GM19395 (cell line): ENCODE measurements at regions not wholly inside any gene's neighbourhood (a gene's known extent, or its start where the extent isn't known, plus 50 kb on each side); places are given as distances from the start of the nearest gene placed in this dataset.

Experiments used
- ATAC-seq: cut with Tn5 transposase; IDR thresholded peaks from one replicate; pipeline ENCODE4 v1.9.1; 2021; ENCODE audit warnings: mild to moderate bottlenecking, moderate library complexity; ENCODE audit not compliant: unreplicated experiment

DNA sequence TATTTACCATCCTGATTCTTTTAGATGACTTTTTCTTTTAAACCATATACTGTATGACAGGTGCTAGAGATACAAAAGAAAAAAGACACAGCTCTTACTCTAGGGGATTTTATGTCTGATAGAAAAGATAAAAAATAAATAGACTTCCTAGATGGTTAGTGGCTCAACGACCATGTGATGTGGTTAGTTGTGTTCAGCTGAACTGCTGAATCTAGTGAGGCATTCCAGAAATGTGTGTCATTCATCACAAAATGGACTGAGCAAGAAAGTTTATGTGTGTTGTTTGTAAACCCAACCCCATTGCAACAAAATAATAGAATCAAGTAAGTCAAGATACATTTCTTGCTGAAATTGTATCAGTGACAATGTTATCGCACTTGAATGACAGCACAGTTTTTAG, 205.8 kb upstream of the LYPLAL1 start:
- ATAC-seq, result no peak

DNA sequence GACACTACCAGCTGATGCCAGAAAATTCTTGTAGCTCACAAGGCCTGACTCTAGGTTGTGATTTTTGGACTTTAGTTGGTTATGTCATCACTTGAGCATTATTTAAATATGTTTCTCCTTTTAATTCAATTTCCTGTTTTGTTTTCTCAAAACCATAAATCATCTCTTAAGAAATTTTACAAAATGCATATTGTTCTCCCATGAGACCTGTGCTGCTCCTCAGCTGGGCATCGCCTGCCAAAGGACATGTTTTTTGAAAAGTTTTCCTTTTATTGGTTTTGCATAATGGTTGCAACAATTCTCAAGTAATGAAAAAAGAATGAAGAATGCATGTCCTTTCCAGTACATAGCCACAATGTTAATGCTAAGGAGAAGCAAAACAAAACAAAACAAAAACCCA, 204.7 kb upstream of the LYPLAL1 start:
- ATAC-seq, result no peak

GRCh38 chr1:218970397-218970990, 203.2 kb upstream of the LYPLAL1 start:
- ATAC-seq, result no peak

DNA sequence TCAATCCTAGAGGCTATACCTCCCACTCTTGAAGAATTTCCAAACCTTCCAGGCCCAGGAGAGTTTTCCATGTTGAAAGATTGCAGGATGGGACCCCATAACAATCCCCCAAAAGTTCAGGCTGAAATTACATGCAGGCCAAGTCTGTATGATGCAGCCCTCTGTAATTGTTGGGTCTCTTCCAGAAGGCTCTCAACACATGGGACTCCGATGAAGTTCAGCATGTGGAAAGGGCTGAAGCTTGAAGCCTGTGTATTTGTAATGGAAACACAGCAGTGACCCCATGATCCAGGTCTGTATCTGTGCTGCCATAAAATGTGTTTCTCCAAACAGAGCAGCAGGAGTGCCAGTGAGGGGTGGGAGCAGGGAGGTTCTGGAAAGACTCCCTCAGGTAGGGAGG, 202.5 kb upstream of the LYPLAL1 start:
- ATAC-seq, result no peak

DNA sequence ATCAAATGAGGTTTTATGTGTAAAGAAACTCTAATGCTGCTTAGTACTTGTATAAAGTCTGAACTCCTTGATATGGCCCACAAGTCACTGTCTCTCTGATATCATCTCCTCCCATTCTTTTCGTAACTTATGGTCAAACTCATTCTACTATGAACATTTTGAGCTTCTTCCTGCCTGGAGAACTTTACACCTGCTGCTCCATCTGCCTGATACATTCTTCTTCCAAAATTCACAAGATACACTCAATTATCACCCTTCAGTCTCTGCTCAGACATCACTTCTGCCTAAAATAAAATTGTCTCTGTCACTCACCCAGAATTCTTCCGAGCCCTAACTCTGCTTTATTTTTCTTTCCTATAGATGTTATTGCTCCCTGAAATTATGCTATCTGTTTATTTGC, 192.8 kb upstream of the LYPLAL1 start:
- no peak for ATAC-seq

DNA sequence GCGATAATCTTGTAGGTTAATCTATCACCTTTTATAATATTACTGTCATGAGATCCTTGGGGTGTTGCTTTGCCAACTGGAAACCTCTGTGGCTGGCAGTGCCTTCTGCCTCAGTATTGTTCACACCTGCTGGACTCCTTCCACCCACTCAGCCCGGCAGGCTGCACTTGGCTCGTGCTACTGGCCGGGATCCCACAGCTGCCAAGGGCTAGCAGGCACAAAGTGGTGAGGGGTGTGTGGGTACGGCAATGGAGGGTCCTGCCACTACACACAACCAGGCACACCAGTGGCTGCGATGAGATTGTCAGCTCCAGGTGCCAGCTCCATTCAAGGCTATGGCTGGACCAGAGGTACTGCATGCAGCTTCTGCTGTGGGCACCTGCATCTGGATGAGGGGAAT, 191.2 kb upstream of the LYPLAL1 start:
- no peak for ATAC-seq

GRCh38 chr1:218983433-218983832, 190.2 kb upstream of the LYPLAL1 start:
- ATAC-seq, result no peak

GRCh38 chr1:218983848-218984247, 189.8 kb upstream of the LYPLAL1 start:
- ATAC-seq, result no peak

DNA sequence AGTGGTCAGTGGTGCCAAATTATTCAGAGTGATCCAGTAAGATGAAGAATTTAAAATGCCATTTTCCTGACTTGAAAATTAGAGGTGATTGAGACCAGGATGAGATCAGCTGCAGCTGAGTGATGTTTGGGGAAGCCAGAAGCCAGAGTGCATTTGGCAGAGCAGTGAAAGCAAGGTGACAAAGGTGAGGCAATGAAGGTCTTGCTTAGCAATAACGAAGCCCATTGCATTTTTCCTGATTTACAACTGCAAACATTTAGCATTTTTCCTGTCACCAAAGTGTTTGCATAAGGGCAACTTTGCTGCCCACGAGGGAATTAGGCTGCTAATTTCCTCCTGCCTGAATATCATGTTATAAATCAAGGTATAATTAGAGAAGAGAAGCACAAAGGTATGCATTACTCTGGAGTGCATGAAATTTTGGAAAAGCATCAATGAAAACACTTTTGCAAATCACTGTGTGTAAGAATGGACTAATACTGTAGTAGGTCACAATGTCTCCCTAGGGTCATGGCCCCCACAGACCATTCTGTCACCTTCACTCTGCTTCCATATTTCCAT, 188.2 kb upstream of the LYPLAL1 start:
- no peak for ATAC-seq

- ATAC-seq, result no peak
These were observed 186.9 kb upstream of the LYPLAL1 start for GRCh38 chr1:218986816-218987215.

GRCh38 chr1:218990019-218990418, 183.7 kb upstream of the LYPLAL1 start:
- ATAC-seq, result no peak

DNA sequence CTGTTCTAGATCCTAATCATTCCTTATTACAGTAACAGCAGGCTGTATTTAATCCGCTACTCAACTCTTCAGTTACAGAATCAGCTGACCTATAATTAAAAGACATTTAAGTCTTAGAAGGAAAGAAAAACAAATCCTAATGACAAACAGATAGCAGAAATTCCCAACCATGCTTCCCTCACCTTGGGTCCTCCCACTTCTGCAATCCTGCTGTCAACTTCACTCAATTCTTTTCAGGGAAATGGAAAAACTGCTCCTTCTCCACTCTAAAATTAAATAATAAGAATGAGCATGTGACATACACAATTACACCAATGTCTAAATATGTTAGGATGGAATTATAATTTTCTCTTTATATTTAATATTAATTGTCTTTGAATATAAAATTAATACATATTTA, 182.6 kb upstream of the LYPLAL1 start:
- no peak for ATAC-seq

DNA sequence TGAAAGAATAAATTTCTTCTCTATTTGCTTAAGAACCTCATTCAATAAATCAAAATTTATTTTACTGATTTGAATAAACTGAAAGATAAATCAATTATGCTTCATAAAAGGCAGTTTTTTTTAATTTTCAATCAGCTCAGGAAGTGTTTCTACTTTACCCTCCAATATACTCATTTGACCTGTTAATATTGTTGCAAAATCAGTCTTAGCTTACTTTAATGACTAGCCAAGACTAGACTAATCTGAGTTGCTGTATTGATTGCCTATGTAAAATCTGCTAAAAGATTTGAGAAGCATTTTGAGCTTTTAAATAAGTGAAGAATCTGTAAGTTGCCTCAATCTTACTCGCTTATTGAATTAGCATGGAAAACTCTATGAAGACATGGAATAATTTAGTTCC, 179.1 kb upstream of the LYPLAL1 start:
- ATAC-seq, result no peak

- ATAC-seq, result no peak
These were observed 178.5 kb upstream of the LYPLAL1 start for GRCh38 chr1:218995091-218995665.

GRCh38 chr1:218996362-218996761, 177.3 kb upstream of the LYPLAL1 start:
- no peak for ATAC-seq

DNA sequence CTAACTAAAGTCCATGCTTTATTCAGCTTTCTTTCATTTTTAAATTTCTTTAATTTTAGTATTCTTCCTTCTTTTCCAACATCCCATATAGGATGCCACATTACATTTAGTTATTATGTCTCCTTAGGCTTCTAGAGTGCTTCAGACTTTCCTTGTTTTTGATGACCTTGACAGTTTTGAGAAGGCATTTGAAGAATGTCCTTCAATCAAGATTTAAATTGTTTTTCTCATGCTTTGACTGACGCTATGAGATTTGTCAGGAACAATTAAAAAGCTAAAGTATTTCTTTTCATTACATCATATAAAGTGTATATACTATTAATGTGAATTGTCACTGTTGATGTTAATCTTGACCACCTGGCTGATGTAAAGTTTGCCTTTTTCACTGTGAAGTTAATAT, 173.7 kb upstream of the LYPLAL1 start:
- ATAC-seq, result no peak

GRCh38 chr1:219000631-219001030, 173.0 kb upstream of the LYPLAL1 start:
- no peak for ATAC-seq

DNA sequence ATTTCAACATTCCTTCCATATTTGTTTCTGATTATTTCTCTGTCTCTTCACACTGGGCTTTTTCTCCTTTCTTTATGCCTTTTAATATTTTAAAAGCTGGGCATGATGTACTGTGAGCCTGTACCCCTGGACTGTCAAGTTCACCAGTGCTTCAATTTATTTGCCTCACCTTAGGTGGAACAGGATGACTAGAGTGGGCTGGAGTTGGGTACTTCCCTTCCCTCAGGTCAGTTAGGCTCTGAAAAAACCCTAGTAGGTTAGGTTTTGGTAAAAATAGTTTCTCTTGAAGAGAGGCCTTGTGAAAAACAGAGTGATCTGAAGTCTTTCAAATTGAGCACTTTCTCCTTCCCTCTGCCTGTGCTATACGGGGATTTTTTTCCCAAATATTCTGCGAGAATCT, 163.0 kb upstream of the LYPLAL1 start:
- no peak for ATAC-seq

DNA sequence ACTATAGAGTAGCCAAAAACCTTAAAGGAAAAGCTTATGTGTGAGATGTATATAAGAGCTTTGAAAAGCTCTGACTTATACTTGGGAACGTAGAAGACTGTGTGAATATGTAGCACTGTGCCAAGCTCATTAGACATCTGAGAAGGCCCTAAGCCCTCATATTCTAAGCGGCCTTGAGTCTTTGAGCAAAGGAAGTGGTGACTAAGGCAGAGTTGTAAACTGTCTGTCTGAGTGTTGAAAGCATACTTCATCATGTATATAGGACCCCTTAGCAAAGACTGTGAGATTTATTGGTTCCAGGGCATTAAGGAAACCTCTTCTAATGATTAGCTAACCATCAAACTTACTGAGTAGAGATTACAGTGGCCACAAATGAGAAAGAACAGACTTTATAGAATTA, 153.3 kb upstream of the LYPLAL1 start:
- ATAC-seq, result no peak

DNA sequence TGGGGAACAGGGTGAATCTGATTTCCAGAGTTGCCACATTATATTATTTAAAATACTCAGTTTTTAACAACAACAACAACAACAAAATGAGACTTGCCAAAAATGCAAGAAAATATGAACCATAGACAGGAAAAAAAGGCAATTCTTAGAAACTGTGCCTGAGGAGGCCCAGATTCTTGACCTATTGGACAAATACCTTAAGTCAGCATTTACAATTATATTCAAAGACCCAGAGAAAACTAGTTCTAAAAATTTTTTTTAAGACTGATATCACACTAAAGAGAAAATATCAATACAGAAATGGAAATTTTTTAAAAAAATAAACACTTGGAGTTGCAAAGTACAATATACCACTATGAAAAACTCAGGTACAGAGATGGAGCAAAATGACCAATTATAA, 152.8 kb upstream of the LYPLAL1 start:
- no peak for ATAC-seq

GRCh38 chr1:219027146-219027673, 146.5 kb upstream of the LYPLAL1 start:
- ATAC-seq, result no peak

DNA sequence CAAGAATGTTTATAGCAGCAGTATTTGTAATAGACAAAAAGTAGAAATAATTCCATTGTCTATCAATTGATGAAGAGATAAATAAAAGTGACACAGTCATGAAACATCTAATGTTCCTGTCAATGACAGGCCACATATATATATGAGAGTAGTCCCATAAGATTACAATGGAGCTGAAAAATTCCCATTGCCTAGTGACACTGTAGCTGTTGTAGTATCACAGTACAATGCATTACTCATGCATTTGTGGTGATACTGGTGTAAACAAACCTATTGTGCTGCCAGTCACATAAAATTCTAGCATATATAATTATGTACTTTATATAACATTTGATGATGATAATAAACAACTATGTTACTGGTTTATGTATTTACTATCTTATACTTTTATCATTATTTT, 141.9 kb upstream of the LYPLAL1 start:
- no peak for ATAC-seq

DNA sequence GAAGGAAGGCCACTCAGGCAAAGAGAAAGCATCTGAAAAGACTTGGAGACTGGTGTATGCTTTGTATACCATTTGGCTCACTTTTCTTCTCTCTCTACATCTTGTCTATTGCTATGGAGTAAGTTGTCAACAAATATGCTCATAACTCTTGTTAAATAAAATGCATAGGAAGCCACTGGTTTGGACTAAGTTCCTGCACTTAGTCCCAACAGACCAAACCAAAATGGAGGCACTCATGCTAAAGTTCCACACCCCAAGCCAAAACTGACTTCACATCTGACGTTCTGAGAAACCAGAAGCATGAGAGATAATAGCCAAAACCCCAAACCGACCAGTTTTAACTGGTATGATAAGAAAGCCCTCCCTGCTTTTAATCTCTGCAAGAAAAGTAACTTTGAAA, 135.3 kb upstream of the LYPLAL1 start:
- ATAC-seq, result no peak
